ENCODE measurements at regions not wholly inside any gene's neighbourhood (a gene's known extent, or its start where the extent isn't known, plus 50 kb on each side); places are given as distances from the start of the nearest gene placed in this dataset.
A peak's percentile ranks its signal among the peaks of the same experiment; 100 is the strongest.

- Histone ChIP-seq H3K27ac (ENCODE audit: low read depth, low read length) (no peak overlapping the region), H3K79me2 (ENCODE audit: control insufficient read depth, insufficient read depth, low read length, poor library complexity) (no peaks in the 10 kb centered on the region), H3K4me2 (ENCODE audit: low read length) (no peak overlapping the region), H3K36me3 (ENCODE audit: control insufficient read depth in 1 of 2, insufficient read depth in 2 of 2, low read length in 2 of 2) (no peaks in the 10 kb centered on the region), H2BK5ac (ENCODE audit: low read depth, low read length, poor library complexity) (no peak overlapping the region), H2AFZ (ENCODE audit: insufficient read depth, low read length, poor library complexity) (no peak overlapping the region), H3K4me1 (ENCODE audit: control insufficient read depth in 1 of 2, insufficient read depth in 2 of 2, low read length in 2 of 2) (no peaks in the 10 kb centered on the region), H2BK12ac (ENCODE audit: low read length) (no peak overlapping the region), H3K18ac (ENCODE audit: low read length) (no peak overlapping the region), H3K27me3 (ENCODE audit: insufficient read depth, low read length) (no peaks in the 10 kb centered on the region), H3K79me1 (ENCODE audit: low read length) (no peaks in the 10 kb centered on the region), H3K23ac (ENCODE audit: low read length) (no peak overlapping the region), H3K4me3 (ENCODE audit: low read depth, low read length) (no peak overlapping the region), H3K9ac (ENCODE audit: low read length) (no peak overlapping the region), H2AK5ac (ENCODE audit: low read length) (no peak overlapping the region), H4K8ac (ENCODE audit: low read depth, low read length) (no peak overlapping the region), H3K9me3 (ENCODE audit: insufficient read depth, low read depth, low read length) (peaks cover 22% of the 10 kb centered on the region), H3K14ac (ENCODE audit: low read length) (no peak overlapping the region), H4K91ac (ENCODE audit: low read depth, low read length) (no peak overlapping the region), H4K12ac (ENCODE audit: low read depth, low read length) (no peak overlapping the region), H2BK120ac (ENCODE audit: insufficient read depth, low read length, poor library complexity) (no peak overlapping the region), H3K4ac (ENCODE audit: low read depth, low read length) (no peak overlapping the region)
- DNase-seq = peak in 1 of 2 donors; percentile 31
- no CpG with 5 or more reads among the region's 6 CpGs for WGBS (ENCODE audit: extremely low coverage, insufficient coverage, insufficient read length)
Observed at GRCh38 chr14:106037380-106037779, 511.0 kb downstream of the TMEM121 start.

- no peak overlapping the region for H3K14ac ChIP-seq (ENCODE audit: low read length)
- no peak overlapping the region for H4K91ac ChIP-seq (ENCODE audit: low read depth, low read length)
- H3K4me3 ChIP-seq (ENCODE audit: low read depth, low read length) = no peak overlapping the region
- no peaks in the 10 kb centered on the region for H3K27me3 ChIP-seq (ENCODE audit: insufficient read depth, low read length)
- no peak overlapping the region for H4K12ac ChIP-seq (ENCODE audit: low read depth, low read length)
- no peak overlapping the region for H4K8ac ChIP-seq (ENCODE audit: low read depth, low read length)
- no CpG with 5 or more reads among the region's 3 CpGs for WGBS (ENCODE audit: extremely low coverage, insufficient coverage, insufficient read length)
- no peak overlapping the region for H2BK5ac ChIP-seq (ENCODE audit: low read depth, low read length, poor library complexity)
- H3K9ac ChIP-seq (ENCODE audit: low read length) = no peak overlapping the region
- no peaks in the 10 kb centered on the region for H3K4me1 ChIP-seq (ENCODE audit: control insufficient read depth in 1 of 2, insufficient read depth in 2 of 2, low read length in 2 of 2)
- no peaks in the 10 kb centered on the region for H3K36me3 ChIP-seq (ENCODE audit: control insufficient read depth in 1 of 2, insufficient read depth in 2 of 2, low read length in 2 of 2)
- no peak overlapping the region for H3K4ac ChIP-seq (ENCODE audit: low read depth, low read length)
- H3K79me2 ChIP-seq (ENCODE audit: control insufficient read depth, insufficient read depth, low read length, poor library complexity) = no peaks in the 10 kb centered on the region
- H2AFZ ChIP-seq (ENCODE audit: insufficient read depth, low read length, poor library complexity) = no peak overlapping the region
- no peak overlapping the region for H3K18ac ChIP-seq (ENCODE audit: low read length)
- H3K79me1 ChIP-seq (ENCODE audit: low read length) = no peaks in the 10 kb centered on the region
- no peak overlapping the region for H3K4me2 ChIP-seq (ENCODE audit: low read length)
- no peak overlapping the region for H2AK5ac ChIP-seq (ENCODE audit: low read length)
- H3K9me3 ChIP-seq (ENCODE audit: insufficient read depth, low read depth, low read length) = peaks cover 19% of the 10 kb centered on the region
- no peak overlapping the region for H3K23ac ChIP-seq (ENCODE audit: low read length)
- DNase-seq = no peak
- no peak overlapping the region for H3K27ac ChIP-seq (ENCODE audit: low read depth, low read length)
- H2BK120ac ChIP-seq (ENCODE audit: insufficient read depth, low read length, poor library complexity) = no peak overlapping the region
- H2BK12ac ChIP-seq (ENCODE audit: low read length) = no peak overlapping the region
Observed at GRCh38 chr14:106038263-106038662, 511.9 kb downstream of the TMEM121 start.

DNA sequence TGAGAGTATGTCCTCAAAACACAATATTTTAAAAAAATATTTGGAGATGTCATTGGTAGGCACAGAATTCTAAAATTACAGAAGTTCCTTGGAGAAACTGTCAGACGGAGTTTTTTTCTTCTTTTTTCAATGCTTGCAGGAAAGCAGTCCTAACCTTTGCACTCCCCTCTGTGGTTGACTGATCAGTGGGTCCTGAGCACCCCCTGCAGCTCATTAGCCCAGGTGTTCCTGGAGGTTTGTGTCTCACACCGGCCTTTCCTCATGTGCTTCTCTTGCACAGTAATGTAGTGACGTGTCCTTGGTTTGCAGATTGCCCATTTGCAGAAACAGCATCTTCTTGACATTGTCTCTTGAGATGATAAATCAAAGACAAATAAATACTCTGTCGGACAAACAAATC is 513.0 kb downstream of the TMEM121 start:
- Histone ChIP-seq H4K8ac (ENCODE audit: low read depth, low read length) (no peak overlapping the region), H3K4me1 (ENCODE audit: control insufficient read depth in 1 of 2, insufficient read depth in 2 of 2, low read length in 2 of 2) (no peaks in the 10 kb centered on the region), H4K12ac (ENCODE audit: low read depth, low read length) (no peak overlapping the region), H3K23ac (ENCODE audit: low read length) (no peak overlapping the region), H3K9me3 (ENCODE audit: insufficient read depth, low read depth, low read length) (peaks cover 21% of the 10 kb centered on the region), H3K14ac (ENCODE audit: low read length) (no peak overlapping the region), H3K4ac (ENCODE audit: low read depth, low read length) (no peak overlapping the region), H2BK5ac (ENCODE audit: low read depth, low read length, poor library complexity) (no peak overlapping the region), H2BK12ac (ENCODE audit: low read length) (no peak overlapping the region), H2AK5ac (ENCODE audit: low read length) (no peak overlapping the region), H4K91ac (ENCODE audit: low read depth, low read length) (no peak overlapping the region), H3K27me3 (ENCODE audit: insufficient read depth, low read length) (no peaks in the 10 kb centered on the region), H3K4me3 (ENCODE audit: low read depth, low read length) (no peak overlapping the region), H3K4me2 (ENCODE audit: low read length) (no peak overlapping the region), H3K27ac (ENCODE audit: low read depth, low read length) (no peak overlapping the region), H3K36me3 (ENCODE audit: control insufficient read depth in 1 of 2, insufficient read depth in 2 of 2, low read length in 2 of 2) (no peaks in the 10 kb centered on the region), H3K9ac (ENCODE audit: low read length) (no peak overlapping the region), H3K79me1 (ENCODE audit: low read length) (no peaks in the 10 kb centered on the region), H2AFZ (ENCODE audit: insufficient read depth, low read length, poor library complexity) (no peak overlapping the region), H2BK120ac (ENCODE audit: insufficient read depth, low read length, poor library complexity) (no peak overlapping the region), H3K79me2 (ENCODE audit: control insufficient read depth, insufficient read depth, low read length, poor library complexity) (no peaks in the 10 kb centered on the region), H3K18ac (ENCODE audit: low read length) (no peak overlapping the region)
- DNase-seq = peak in 1 of 2 donors; percentile 48
- no CpG with 5 or more reads among the region's 4 CpGs for WGBS (ENCODE audit: extremely low coverage, insufficient coverage, insufficient read length)

DNA sequence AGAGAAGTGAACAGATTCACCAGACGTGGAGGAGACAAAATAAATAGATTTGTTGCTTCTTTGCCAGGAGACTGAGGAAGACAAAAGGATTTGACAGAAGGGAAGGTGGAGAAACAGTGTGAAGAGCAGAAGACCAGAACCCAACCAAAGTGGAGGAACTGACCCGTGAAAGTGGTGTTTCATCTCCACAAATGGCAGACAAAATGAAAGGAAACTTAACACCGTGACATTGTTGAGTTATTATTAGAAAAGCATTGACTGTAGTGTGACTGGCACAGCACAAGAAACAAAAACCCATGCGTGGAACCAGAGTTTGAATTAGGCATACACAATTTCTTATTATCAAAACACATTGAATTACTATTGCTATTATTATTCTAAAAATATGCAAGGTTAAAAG is 518.1 kb downstream of the TMEM121 start:
- Histone ChIP-seq H3K36me3 (ENCODE audit: control insufficient read depth in 1 of 2, insufficient read depth in 2 of 2, low read length in 2 of 2) (no peaks in the 10 kb centered on the region), H2AFZ (ENCODE audit: insufficient read depth, low read length, poor library complexity) (no peak overlapping the region), H3K23ac (ENCODE audit: low read length) (no peak overlapping the region), H2BK120ac (ENCODE audit: insufficient read depth, low read length, poor library complexity) (no peak overlapping the region), H3K79me1 (ENCODE audit: low read length) (no peaks in the 10 kb centered on the region), H3K27me3 (ENCODE audit: insufficient read depth, low read length) (no peaks in the 10 kb centered on the region), H4K12ac (ENCODE audit: low read depth, low read length) (no peak overlapping the region), H3K9ac (ENCODE audit: low read length) (no peak overlapping the region), H4K8ac (ENCODE audit: low read depth, low read length) (no peak overlapping the region), H3K79me2 (ENCODE audit: control insufficient read depth, insufficient read depth, low read length, poor library complexity) (no peaks in the 10 kb centered on the region), H3K9me3 (ENCODE audit: insufficient read depth, low read depth, low read length) (peaks cover 17% of the 10 kb centered on the region), H2BK12ac (ENCODE audit: low read length) (no peak overlapping the region), H3K18ac (ENCODE audit: low read length) (no peak overlapping the region), H3K27ac (ENCODE audit: low read depth, low read length) (no peak overlapping the region), H4K91ac (ENCODE audit: low read depth, low read length) (no peak overlapping the region), H3K14ac (ENCODE audit: low read length) (no peak overlapping the region), H3K4me2 (ENCODE audit: low read length) (no peak overlapping the region), H3K4ac (ENCODE audit: low read depth, low read length) (no peak overlapping the region), H2BK5ac (ENCODE audit: low read depth, low read length, poor library complexity) (no peak overlapping the region), H2AK5ac (ENCODE audit: low read length) (no peak overlapping the region), H3K4me1 (ENCODE audit: control insufficient read depth in 1 of 2, insufficient read depth in 2 of 2, low read length in 2 of 2) (no peaks in the 10 kb centered on the region), H3K4me3 (ENCODE audit: low read depth, low read length) (no peak overlapping the region)
- whole genome bisulfite sequencing (ENCODE audit: extremely low coverage, insufficient coverage, insufficient read length) = no CpG with 5 or more reads among the region's 4 CpGs
- no peak for DNase-seq
